Embryonic facial prominence (tissue), 1 donor: ENCODE measurements at regions not wholly inside any gene's neighbourhood (a gene's known extent, or its start where the extent isn't known, plus 50 kb on each side); places are given as distances from the start of the nearest gene placed in this dataset.

Experiments used
- DNase-seq: peaks from one replicate; pipeline ENCODE4 v3.0.0-alpha.2; 2016; ENCODE audit errors: extremely low spot score

DNA sequence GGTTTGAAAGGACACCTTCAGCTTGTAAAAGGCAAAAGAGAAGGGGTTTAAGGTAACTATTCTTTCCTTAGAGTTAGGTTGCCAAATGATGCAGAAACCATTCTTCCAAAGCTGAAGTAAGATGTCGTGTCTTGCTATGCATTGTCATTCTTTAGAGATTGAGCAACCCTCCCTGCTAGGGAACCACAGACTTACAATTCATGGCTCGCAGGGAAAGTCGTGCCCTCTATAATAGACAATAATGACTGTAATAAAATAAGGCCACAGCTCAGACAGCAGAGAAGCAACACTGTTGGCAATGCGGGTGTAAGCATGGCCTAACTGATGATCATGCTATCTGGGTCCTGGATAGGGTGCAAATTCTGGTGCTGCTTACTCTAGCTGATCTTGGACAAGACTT is 129.6 kb upstream of the CDH13 start:
- DNase-seq = no peak

DNA sequence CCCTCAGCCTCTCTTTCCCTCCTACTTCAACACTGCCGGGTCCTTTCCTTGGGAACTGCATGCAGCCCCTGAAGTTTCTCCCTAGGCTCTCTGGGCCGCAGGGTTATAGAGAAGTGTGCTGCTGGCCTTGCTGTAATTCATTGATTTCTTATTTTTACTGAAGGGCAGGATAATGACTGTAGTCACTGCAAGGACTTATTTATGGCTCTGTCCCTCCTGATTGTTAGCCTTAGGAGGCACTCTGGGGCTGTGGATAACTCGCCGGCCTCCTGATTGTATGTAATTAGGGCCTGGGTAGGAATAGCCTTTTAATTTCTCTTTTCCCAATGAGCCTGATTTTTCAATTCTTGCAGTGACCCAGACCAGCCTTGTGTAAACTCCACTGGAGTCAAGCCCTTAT is 138.3 kb upstream of the CDH13 start:
- no peak for DNase-seq

DNA sequence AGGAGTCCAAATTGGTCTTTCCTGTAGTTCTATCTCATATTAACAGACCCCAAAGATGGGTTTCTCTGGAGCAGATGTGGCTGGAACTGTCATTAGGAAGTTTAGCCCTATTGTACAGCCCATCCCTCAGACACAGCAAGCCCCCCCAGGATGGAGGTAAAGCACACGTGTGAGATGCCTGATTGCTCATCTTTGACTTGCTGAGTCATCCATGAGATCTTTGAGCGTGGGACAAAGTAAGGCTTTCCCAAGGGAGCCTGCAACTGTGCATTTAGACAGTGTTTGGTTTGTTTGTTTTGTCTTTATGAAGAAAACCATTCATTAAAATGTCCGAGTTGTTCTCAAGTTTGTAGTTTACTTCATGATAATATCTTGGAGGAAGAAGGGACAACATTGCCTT is 145.3 kb upstream of the CDH13 start:
- DNase-seq = no peak

DNA sequence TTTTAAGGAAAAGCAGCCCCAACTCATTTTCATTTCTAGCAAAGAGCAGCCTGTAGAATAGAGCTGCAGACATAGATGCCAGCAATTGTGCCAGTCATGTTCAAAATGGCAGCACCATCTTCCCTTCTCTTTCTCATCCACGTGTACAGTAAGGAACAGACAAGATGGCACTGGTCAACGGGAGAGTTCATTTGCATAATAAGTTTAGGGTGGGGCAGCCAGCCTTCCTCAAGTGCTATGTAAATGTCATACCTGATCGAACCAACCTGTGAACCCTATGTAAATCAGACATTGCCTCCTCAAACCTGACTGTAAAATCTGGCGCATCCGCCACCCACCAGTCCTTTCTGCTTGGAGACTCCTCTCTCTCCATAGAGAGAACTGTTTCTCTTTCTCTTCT is 150.0 kb upstream of the CDH13 start:
- no peak for DNase-seq

DNA sequence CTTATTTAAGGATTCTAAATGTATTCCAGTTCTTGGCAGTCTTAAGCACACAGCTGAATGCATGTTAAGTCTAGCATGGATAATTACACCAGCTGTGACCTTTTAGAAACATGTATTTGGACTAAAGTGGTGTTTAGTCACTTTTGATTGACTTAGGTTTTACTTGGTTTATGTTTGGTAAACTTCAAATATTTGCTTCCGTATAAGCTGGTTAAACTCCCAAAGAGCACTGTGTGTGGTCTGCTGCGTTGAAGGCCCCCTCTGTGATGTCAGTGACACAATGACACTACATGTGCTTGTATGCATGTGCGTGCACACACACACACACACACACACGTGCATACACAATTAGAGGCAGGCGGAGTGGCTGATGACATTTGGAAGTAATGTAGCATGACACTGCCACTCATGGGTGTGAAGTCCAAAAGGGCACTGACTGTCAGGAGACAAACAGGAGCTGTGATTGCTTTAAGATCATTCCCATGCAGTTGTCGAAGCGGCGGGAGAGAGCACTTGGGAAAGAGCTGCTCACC is 156.1 kb upstream of the CDH13 start:
- peak; percentile 9 for DNase-seq

DNA sequence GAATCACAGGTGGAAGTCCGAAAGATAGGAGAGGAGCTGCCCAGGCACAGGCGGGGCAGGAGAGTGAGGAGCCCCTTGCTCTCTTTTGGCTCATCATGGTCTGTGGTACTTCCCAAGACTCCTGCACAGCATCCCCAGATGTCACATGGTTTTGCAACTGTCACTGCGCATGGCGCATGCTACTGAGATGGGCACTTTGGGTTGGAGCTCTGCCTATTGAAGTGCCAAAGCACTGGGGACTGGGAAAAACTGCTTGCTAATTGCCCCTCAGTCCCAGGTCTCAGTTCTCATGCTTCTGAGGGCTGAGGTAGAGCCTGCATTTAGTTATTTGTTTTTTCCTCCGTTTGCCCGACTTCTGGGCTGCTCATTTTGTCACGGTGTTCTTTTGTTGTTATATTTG is 156.8 kb upstream of the CDH13 start:
- DNase-seq = no peak

DNA sequence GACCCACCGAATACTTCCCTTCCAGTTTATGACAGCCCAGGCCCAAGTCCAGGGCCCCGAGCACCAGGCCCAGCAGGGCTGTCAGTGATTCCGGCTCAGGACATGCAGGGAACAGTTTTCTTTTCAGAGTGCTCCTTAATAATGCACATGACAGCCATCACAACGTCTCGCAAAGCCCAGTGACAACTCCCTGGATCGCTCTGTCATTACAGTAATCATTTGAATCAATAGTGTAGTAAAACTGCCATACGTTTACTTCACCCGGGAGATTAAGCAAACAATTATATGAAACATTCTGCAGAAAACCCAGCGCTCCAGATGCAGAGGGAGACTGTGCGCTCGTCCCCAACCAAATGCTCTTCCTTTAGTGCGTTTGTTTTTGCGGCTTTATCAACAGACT is 162.6 kb upstream of the CDH13 start:
- no peak for DNase-seq

DNA sequence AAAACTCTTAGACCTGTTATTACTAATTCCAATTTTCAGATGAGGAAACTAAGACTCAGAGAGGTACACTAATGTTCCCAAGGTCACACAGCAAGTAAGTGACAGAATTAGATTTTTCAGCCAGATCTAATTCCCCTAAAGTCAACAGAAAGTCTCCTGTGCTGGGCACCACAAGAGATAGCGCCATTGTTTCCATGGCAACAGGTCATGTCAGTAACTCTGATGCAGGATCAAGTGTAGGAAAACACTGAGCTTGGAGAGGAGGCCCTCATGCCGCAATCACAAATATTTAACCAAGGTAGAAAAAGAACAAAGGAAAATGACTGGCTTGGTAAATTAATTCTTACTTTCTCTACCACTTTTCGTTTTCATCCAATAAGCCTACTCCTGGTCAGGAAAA is 166.0 kb upstream of the CDH13 start:
- no peak for DNase-seq

DNA sequence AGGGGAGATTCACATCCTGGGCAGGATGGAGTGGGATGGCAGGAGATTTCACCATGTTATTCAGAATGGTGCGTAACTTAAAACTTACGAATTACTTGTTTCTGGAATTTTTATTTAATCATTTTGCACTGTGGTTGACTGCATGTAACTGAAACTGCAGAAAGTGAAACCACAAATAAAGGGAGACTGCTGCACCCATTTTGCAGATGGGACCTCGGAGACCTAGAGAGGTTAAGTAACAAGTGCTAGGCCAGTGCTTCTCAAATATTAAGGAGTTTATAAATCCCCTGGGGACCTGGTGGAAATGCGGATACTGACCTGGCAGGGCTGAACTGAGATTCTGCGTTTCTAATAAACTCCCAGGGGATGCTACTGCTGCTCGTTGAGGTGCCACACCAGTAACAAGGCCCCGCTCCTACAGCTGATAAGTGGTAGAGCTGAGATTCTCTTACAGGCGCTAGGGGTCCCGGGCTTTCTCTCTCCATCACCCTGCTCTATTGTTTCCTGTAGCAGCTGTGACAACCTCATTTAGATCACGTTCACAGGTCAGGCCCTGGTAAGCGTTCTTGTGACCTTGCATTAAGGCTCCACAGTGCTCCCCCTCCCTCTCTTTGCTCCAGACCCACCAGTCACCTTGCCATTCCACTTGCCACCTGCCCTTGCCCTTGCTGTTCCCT is 167.1 kb upstream of the CDH13 start:
- DNase-seq = no peak

DNA sequence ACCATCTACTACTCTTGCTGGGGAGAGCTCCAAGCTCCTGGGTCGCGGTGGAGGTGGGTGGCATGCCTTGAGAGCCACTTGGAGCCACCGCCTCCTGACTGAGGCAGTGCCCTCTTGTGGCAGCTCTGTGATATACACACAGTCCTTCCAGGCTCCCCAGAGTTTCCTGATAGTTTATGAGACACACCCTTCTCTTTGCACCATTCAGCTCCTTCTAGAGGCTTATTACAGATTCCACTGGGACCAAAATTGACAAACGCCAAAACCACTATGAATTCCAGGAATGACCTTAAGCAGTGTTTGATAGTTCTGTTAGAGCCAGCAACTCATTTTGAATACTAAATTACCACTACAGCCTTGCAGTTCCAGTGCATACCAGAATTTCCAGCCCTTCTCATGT is 170.1 kb upstream of the CDH13 start:
- DNase-seq = no peak

DNA sequence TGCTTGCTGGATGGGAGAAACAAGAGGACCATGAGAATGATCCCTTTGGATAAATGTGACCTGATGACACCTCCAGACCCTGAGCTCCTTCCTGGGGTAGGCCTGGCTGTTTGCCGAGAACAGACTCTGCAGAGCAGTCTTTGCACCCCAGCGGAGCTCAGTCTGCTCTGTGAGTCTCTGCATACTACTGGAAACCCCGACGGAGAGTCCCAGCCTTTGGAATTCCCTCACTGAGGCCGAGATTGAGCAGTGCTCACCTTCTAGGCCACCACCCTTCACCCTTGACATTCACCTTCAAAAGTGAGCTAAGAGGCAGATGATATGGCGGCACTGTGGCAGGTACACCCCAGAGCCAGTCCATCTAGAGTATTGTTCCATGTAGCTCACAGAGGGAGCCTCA is 172.2 kb upstream of the CDH13 start:
- no peak for DNase-seq

DNA sequence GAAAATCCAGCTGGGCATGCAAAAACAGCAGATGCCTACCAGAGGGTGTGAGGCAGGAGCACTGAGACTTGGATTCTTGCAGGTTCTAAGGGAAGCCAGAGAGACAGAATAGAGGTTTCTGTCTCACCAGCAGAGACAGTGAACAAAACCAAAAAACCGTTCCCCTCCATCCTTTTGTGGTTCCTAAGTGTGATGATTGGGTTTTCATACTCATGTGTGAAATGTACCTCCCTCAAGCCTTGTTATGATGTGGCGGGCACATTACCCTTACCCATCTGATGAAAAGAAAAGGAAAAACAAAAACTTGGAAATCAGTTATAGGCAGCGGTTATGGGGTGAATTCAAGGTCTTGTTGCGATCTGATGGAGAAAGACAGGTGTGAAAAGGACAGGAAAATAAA is 172.6 kb upstream of the CDH13 start:
- DNase-seq = no peak

DNA sequence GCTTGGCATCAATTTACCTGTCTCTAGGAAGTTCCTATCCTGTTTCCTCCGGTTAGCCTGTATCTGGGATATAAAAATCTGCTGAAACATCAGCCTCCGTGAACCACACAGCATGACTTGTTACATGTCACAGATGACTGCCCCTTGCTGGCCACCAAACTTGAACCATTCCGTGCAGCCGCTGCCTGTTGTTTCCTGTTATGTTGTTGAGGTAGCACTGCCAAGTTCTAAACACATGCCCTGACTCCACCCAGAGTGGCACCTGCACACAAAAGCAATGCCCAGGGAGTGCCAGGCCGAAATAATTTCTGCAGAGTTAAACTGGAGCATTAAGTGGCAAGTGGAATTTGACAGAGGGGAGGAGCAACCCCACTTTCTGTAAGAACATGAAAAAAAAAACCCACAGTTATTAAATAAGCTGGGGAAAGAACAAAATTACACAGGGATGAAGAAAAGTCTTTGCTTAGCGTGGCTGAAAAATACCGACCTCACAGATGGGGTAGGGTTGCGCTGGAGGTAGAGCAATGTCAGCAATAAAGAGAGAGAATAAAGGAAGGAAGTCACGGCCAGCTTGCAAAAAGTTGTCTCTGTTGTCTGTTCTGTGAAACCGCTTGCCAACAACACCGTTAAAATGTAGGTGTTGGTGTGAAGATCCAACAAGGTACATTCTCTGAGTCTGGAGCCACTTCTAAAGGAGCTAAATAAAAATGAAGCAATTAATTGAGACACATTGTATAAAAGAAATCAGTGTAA is 174.6 kb upstream of the CDH13 start:
- no peak for DNase-seq

DNA sequence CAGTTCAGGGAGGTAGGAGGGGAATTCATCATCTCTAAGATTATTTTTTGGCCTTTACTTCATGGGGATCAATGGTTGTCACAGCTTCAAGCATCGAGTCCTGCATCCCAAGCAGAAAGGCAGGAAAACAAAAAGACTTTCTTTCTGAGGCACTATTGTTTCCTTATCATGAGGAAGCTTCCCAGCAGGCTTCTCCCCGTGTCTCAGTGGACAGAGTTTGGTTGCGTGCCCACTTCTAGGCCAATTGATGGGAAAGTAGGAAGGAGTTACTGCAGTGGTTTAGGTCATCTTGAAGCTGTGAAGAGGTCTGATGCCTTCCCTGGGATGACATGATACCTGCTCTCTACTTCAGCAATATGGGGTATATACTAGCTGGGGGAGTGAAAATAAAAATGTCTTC is 175.3 kb upstream of the CDH13 start:
- no peak for DNase-seq

DNA sequence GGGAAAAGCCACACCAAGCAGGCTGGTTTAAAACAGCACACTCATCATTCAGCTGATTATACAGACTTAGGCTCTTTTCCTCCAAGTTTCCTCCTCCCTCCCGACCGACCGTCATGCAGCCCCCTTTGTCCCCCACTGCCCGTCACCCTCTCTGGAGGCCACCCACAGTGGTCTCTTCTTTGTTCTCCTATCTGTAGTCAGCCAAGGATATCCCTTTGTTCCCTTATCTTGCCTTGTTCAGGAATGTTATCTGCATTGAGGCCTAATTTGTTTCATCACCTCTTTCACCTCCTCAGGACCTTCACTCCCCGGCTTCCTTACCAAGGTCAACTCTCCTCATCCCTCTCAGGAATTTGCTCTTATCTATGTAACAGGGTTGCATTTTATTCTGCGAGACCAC is 186.4 kb upstream of the CDH13 start:
- no peak for DNase-seq

DNA sequence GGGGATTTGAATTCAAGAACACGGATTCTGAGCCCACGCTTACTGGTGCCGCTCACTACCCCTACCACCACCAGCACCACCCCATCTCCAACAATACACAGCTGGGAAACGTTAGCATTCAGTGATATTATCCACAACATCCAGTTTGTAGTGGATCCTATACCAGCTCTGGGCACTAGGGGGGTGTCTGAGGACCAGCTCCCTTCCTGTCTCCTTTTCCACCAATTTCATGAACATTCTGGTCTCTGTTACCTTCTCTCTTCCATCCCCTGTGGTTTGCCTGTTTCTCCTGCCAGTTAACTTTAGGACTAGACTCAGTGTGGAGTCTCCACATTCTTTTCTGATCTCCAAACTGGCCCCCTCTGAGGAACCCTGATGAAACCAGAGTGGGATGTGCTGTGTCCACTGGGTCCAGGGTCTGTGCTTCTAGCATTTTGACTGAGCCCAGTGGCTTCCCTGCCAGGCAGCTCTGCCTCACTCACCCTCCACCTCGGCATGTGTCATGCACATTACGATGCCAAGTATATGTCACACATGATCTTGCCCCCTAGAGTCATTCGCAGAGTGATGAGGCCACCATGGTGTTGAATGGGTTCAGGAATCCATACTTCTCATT is 187.0 kb upstream of the CDH13 start:
- DNase-seq = no peak

DNA sequence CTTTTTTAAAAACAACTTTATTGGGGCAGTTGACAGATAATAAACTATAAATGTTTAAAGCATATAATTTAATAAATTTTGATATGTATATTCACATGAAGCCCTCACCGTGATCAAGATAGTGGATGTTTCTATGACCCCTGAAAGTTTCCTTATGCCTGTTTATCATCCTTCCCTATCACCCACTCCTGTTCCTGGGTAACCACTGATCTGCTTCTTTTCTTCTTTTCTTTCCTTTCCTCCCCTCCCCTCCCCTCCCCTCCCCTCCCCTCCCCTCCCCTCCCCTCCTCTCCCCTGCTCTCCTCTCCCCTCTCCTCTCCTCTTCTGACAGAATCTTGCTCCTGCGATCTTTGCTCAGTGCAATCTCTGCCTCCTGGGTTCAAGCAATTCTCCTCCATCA is 193.7 kb upstream of the CDH13 start:
- no peak for DNase-seq

DNA sequence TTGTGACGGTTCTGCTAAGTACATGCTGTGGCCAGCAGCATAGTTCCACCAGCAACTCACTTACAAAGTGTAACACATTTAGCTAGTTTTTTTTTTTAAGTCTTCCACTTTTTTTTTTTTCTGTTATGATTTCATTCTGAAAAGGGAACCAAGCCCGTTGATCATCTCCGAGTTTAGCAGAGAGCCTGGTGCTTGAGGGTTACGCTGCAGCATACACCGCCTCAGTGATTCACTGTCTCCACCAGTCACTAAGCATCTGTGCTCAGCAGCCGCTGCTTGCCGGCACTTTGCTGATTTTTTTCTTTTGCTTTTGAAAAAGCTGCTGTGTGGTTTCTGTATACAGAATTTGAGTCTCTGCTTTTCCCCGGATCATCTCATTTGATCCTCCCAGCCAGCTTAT is 194.5 kb upstream of the CDH13 start:
- no peak for DNase-seq

DNA sequence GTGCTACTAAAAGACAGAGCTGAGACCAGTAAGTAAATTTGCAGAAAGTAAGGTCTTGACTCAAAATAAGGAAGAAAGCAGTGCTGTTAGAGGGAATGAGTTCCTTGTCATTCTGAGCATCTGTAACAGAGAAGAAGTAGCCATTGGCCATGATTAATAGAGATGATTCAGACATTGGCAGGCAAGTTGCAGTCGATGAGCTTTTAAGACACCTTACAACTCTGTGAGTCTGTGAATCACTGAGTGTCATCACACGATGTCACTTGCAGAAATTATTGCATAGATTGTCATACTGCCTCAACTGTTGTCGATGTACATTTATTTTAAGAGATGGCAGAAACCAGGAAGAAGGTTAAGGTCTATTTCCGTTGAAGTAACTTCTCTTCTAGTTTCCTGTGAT is 201.1 kb upstream of the CDH13 start:
- no peak for DNase-seq

DNA sequence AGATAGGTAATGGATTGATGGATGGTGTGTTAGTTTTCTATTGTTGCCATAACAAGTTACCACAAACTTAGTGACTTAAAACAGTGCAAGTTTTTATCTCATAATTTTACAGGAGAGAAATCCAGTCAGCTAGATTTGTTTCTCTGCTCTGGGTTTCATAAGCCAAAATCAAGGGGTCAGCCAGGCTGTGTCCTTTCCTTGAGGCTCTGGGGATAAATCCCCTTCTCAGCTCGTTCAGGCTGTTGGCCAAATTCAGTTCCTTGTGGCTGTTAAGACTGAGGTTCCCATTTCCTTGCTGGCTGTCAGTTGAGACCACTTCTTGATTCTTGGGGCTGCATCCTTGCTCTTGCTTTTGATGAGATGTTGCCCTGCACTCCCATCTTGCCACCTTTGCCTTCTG is 204.9 kb upstream of the CDH13 start:
- DNase-seq = no peak

DNA sequence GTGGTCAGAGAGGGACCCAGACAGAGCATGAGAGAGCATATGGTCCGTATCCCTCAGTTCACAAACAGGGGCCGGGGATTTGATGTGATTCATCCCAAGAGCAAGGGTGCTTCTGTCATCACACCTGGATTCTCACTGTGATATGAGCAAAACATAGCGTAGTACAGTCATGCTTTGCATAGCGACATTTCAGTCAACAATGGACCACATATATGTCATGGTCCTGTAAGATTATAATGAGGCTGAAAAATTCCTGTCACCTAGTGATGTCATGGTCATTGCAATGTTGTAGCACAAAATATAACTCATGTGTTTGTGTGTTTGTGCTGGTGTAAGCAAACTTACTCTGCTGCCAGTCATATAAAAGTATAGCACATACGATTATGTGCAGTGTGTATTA is 207.4 kb upstream of the CDH13 start:
- no peak for DNase-seq

DNA sequence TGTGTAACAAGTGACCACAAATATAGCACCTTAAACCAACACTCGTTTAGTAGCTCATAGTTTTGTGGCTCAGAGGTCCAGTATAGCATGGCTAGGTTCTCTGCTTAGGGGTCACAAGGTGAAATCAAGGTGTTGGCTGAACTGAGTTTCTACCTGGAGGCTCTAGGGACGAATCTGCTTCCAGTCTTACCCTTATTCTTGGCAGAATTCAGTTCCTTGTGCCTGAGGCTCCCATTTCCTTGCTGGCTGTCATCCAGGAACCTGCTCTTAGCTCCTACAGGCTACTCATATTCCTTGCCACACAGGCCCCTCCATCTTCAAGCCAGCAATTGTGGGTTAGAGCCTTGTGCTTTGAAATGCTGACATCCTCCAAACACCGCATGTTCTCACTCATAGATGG is 212.3 kb upstream of the CDH13 start:
- DNase-seq = no peak

DNA sequence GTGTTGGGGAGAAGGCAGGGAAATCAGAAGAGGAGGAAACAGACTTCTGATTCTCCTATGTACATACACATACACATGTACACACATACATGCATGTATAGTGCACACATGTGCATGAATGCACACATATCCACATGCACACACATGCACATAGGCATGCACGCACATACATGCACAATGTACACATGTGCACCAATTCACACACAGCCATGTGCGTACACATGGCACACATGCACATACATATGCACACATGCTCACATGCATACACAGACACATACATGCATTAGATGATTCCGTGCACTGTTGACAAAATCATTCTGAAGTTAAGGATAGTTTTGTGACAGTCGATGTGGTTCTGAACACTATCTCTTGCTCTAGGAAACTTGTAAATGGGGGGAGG is 214.0 kb upstream of the CDH13 start:
- no peak for DNase-seq
